ENCODE measurements at regions not wholly inside any gene's neighbourhood (a gene's known extent, or its start where the extent isn't known, plus 50 kb on each side); places are given as distances from the start of the nearest gene placed in this dataset.

DNA sequence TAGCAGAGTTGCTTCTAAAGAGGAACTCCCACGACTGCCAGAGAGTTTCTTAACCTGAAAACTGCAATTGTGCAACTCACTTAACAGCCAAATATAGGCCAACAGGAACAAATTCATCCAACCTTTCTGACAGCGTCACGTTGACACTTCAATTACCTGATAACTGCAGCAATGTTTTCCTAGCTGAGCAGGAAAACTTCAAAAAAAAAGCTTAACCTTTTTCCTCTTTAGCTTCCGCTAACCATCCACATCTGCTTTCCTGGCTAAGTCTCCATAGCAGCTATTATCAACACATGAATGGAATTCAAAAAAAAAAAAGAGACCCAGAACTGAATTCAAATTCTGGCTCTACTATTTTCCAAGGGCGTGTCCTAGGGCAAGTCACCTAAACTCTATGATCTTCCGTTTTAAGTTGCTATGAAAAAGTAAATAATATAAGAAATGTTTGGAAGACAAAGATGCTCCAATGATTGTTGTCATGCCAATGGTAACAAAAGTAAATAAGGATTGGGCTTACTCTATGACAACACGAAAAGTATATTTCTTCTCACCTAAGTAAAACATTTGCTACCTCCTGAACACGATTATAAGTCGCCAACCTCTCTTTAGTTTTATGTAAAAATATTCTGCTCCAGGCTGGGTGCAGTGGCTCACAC, 524.6 kb upstream of the JARID2 start:
- ChIA-PET RAD21 (ENCODE audit: unreplicated experiment) (interaction anchor here (1.2 kb wide), 1 partner anchor 10 kb away, joined by 6 read pairs; no protein-coding TSS in a partner anchor), CTCF (interaction anchor here (0.6 kb wide), 1 partner anchor 658 kb away, joined by 3 read pairs; no protein-coding TSS in a partner anchor), SMC1A (ENCODE audit: uncharacterized antibody, unreplicated experiment) (no interaction called here), POLR2A (interaction anchor here (0.6 to 0.7 kb wide), 2 partner anchors 155 to 638 kb away, joined by 3 read pairs; no protein-coding TSS in a partner anchor)
- Histone ChIP-seq H3K27me3 (replicated peaks in 1 of 2; ENCODE audit: control insufficient read depth in 2 of 2, insufficient read depth in 2 of 2, low read length in 1 of 2) (no peaks in the 10 kb centered on the region), H2AFZ (ENCODE audit: control insufficient read depth, low read depth, low read length) (no peak overlapping the region), H3K4me2 (ENCODE audit: control insufficient read depth, insufficient read depth) (no peak overlapping the region), H3K4me1 (ENCODE audit: control insufficient read depth, insufficient read depth, low read length) (0 out of 2 replicates have a peak, but pooled peaks cover 2% of the 10 kb centered on the region), H3K27ac (ENCODE audit: control insufficient read depth, insufficient read depth) (no peak overlapping the region), H3K9me3 (replicated peaks; ENCODE audit: control insufficient read depth, insufficient read depth, low read length) (no peaks in the 10 kb centered on the region; the same call in 2 of the 3 replicates), H3K36me3 (ENCODE audit: control insufficient read depth in 2 of 2, insufficient read depth in 2 of 2, low read length in 1 of 2) (no peaks in the 10 kb centered on the region), H3K79me2 (ENCODE audit: control insufficient read depth, insufficient read depth, low read length) (no peaks in the 10 kb centered on the region), H3K9ac (ENCODE audit: control insufficient read depth, insufficient read depth, low read length) (no peak overlapping the region), H4K20me1 (ENCODE audit: control insufficient read depth, insufficient read depth) (no peaks in the 10 kb centered on the region), H3K4me3 (no peak overlapping the region)
- TF ChIP-seq HDGF (IDR thresholded peaks at IDR 0.05) (no peak), SPI1 (IDR thresholded peaks at IDR 0.05; ENCODE audit: borderline replicate concordance, insufficient read depth, low read depth, low read length) (peak; percentile 65), SRF (IDR thresholded peaks at IDR 0.05; ENCODE audit: low read depth in 2 of 2, low read length in 2 of 2) (peak; percentile 49 to 65; a peak in 1 of 4 replicates), ZNF384 (IDR thresholded peaks at IDR 0.05; ENCODE audit: borderline replicate concordance, low read depth, low read length) (no peak), MEF2A (IDR thresholded peaks at IDR 0.05; ENCODE audit: insufficient read depth, low read depth, low read length) (no peak)
- intact Hi-C loops (cut with micrococcal nuclease; ENCODE audit: unreplicated experiment) (no loop called here), in situ Hi-C loops (cut with MboI) (no loop called here)
- WGBS (ENCODE audit: insufficient coverage, insufficient replicate concordance, low lambda C conversion rate, missing lambda C conversion rate): 67% methylated on average over 9 of the region's 9 CpGs
- FAIRE-seq (no peak), ATAC-seq (no peak), DNase-seq (ENCODE audit: low read depth, low spot score) (no peak)
- no TSS peak for BruUV-seq (replicated peaks)

DNA sequence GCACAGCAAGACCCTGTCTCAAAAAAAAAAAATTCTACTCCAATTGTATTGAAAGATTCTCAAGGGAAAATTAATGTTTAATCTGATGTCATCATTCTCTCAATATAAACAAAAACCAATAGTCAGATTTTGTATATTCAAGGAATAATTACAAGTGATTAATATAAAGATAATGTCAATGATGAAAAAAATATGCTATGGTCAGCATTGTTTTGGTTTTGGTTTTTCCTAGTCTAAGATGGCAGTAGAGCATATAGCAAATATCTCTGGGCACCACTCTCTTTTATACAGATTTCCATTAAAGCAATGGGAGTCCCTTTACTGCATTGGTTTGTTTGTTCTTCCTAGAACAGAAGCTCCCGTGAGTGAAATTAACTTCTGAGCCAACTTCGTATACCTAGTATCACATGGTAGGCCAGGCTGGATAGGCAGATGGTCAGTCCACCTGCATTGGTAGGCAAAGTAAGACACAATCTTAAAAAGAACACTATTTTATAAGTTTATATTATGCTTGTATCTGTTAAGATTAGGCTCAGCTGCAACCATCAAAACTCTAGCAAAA, 523.8 kb upstream of the JARID2 start:
- TF ChIP-seq FOXM1 (IDR thresholded peaks at IDR 0.05; ENCODE audit: low read depth, low read length) (no peak), KDM1A (IDR thresholded peaks at IDR 0.05; ENCODE audit: borderline replicate concordance) (no peak), YY1 (IDR thresholded peaks at IDR 0.05; ENCODE audit: low read depth, low read length) (no peak), HDAC2 (IDR thresholded peaks at IDR 0.05) (no peak)
- TF ChIP-seq, protein P1, sequence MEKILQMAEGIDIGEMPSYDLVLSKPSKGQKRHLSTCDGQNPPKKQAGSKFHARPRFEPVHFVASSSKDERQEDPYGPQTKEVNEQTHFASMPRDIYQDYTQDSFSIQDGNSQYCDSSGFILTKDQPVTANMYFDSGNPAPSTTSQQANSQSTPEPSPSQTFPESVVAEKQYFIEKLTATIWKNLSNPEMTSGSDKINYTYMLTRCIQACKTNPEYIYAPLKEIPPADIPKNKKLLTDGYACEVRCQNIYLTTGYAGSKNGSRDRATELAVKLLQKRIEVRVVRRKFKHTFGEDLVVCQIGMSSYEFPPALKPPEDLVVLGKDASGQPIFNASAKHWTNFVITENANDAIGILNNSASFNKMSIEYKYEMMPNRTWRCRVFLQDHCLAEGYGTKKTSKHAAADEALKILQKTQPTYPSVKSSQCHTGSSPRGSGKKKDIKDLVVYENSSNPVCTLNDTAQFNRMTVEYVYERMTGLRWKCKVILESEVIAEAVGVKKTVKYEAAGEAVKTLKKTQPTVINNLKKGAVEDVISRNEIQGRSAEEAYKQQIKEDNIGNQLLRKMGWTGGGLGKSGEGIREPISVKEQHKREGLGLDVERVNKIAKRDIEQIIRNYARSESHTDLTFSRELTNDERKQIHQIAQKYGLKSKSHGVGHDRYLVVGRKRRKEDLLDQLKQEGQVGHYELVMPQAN (conservative IDR thresholded peaks at IDR 0.05): no peak
- RAD21 ChIA-PET (ENCODE audit: unreplicated experiment): no interaction called here
- intact Hi-C loops (cut with micrococcal nuclease; ENCODE audit: unreplicated experiment): no loop called here
- Histone ChIP-seq H3K36me3 (ENCODE audit: control insufficient read depth in 2 of 2, insufficient read depth in 2 of 2, low read length in 1 of 2) (no peaks in the 10 kb centered on the region), H4K20me1 (ENCODE audit: control insufficient read depth, insufficient read depth) (no peaks in the 10 kb centered on the region), H2AFZ (ENCODE audit: control insufficient read depth, low read depth, low read length) (no peak overlapping the region), H3K4me3 (no peak overlapping the region), H3K27me3 (replicated peaks in 1 of 2; ENCODE audit: control insufficient read depth in 2 of 2, insufficient read depth in 2 of 2, low read length in 1 of 2) (no peaks in the 10 kb centered on the region), H3K4me1 (ENCODE audit: control insufficient read depth, insufficient read depth, low read length) (0 out of 2 replicates have a peak, but pooled peaks cover 2% of the 10 kb centered on the region), H3K9me3 (replicated peaks; ENCODE audit: control insufficient read depth, insufficient read depth, low read length) (no peaks in the 10 kb centered on the region; the same call in none of the 3 replicates), H3K9ac (ENCODE audit: control insufficient read depth, insufficient read depth, low read length) (no peak overlapping the region), H3K4me2 (ENCODE audit: control insufficient read depth, insufficient read depth) (no peak overlapping the region), H3K27ac (ENCODE audit: control insufficient read depth, insufficient read depth) (no peak overlapping the region), H3K79me2 (ENCODE audit: control insufficient read depth, insufficient read depth, low read length) (no peaks in the 10 kb centered on the region)
- ATAC-seq (no peak), DNase-seq (ENCODE audit: low read depth, low spot score) (no peak), FAIRE-seq (no peak)
- SMC1A ChIA-PET (ENCODE audit: uncharacterized antibody, unreplicated experiment): no interaction called here
- POLR2A ChIA-PET: no interaction called here
- no TSS peak for BruUV-seq (replicated peaks)
- 71% methylated on average over 2 of the region's 2 CpGs for WGBS (ENCODE audit: insufficient coverage, insufficient replicate concordance, low lambda C conversion rate, missing lambda C conversion rate)
- in situ Hi-C loops (cut with MboI): no loop called here
- CTCF ChIA-PET: interaction anchor here (1.6 kb wide), 1 partner anchor 11 kb away, joined by 4 read pairs; no protein-coding TSS in a partner anchor

Measured in GM12878 (cell line).